GM18861 (cell line): ENCODE measurements at regions not wholly inside any gene's neighbourhood (a gene's known extent, or its start where the extent isn't known, plus 50 kb on each side); places are given as distances from the start of the nearest gene placed in this dataset.

Source experiments
- ATAC-seq: cut with Tn5 transposase; IDR thresholded peaks from one replicate; pipeline ENCODE4 v1.9.1; 2021; ENCODE audit not compliant: unreplicated experiment

GRCh38 chr16:49216593-49216992, 65.0 kb downstream of the CBLN1 start:
- ATAC-seq, result no peak

- ATAC-seq, result no peak
Measured at GRCh38 chr16:49213594-49213993, 68.0 kb downstream of the CBLN1 start.

DNA sequence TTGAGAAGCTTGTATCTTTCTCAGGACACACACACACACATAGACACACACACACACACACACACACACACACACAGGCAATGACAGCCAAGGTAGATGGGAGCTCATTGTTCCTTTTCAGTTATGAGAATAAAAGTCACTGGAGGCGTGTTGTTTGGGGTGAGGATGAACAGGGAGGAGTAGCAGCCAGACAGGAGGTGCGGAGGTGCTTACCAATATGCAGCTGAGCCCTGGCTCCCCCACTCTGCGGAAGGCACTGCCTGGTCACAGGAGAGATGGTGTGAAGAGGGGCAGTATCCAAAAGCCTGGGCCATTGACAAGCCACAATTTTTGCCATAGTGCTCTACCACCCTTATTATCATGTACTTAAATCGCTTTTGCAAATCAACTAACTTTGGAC, 77.4 kb downstream of the CBLN1 start:
- ATAC-seq, result no peak

DNA sequence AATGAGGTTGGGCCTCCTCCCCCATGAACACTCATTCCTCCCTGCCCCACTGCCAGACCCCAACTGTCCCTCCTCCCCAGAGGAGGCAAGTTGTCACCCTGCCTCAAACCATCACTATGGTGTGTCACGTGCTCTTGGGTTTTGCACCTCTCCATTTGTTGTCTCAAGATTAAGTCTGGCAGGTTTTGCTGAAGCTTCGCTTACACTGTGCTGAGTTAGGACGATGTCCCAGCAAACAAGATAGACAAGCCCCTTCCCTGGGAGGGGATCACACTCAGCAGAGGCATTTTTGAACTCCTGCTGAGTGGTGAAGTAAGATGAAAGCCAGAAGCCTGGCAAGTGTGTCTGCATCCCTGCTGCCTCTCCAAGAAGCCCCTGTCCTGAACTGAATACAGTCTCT, 78.3 kb downstream of the CBLN1 start:
- ATAC-seq, result no peak

DNA sequence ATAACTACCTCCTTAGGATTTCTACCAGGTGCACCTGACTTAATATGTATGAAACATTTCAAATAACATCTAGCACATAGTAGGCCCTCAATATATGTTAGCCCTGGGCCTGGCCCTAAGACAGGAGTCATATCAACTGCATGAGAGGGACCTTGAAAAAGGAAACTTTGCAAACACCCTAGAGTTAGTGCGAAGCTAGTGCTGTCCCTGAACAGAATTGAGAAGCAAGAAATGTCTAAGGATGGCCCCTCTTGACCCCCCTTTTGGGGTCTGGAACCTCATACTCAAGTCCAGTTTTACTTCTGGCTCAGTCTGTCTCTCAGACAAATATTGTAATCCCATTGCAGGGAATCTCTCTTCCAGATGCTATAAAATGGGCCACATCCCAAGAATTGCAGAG, 80.5 kb downstream of the CBLN1 start:
- no peak for ATAC-seq

GRCh38 chr16:49200223-49200820, 81.3 kb downstream of the CBLN1 start:
- ATAC-seq, result no peak

- ATAC-seq, result no peak
Measured at GRCh38 chr16:49195237-49195548, 86.4 kb downstream of the CBLN1 start.

DNA sequence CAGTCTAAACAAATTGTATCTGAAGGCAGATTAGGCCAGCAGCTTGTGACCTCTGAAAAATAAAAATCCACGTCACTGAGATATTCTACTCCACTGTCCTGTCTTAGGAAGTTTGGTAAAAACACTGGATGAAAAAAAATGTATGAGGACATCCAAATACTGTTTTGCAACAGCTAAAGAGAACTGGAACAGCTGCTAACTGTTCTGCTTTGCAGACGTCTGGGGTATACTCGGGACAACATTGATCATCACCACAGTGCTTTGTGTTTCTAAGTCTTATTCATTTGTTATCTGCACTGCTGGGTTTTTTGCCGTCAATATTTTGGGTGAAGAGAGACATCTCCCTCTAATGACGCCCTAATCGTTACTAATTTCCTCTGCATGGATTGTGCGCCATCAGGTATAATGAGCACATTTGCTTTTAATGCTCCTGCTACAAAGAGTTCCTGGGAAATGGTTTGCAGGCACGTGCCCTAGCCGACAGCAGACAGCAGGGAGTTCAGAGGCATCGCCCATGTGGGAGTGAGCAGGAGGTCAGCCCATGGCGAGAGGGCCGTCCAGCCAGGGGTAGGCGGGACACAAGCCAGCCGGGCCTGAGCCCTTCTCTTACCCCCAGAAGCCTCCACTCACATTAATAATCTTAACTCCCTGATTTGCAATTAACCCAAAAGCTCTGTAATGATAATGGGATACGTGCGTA, 87.0 kb downstream of the CBLN1 start:
- ATAC-seq, result no peak

GRCh38 chr16:49193596-49193995, 88.0 kb downstream of the CBLN1 start:
- no peak for ATAC-seq

GRCh38 chr16:49189286-49189685, 92.4 kb downstream of the CBLN1 start:
- ATAC-seq, result no peak

- no peak for ATAC-seq
Measured at GRCh38 chr16:49183911-49184310, 97.7 kb downstream of the CBLN1 start.

GRCh38 chr16:49181791-49182518, 99.7 kb downstream of the CBLN1 start:
- ATAC-seq, result no peak

GRCh38 chr16:49179714-49180330, 101.8 kb downstream of the CBLN1 start:
- ATAC-seq, result no peak

GRCh38 chr16:49168126-49168525, 113.5 kb downstream of the CBLN1 start:
- no peak for ATAC-seq

DNA sequence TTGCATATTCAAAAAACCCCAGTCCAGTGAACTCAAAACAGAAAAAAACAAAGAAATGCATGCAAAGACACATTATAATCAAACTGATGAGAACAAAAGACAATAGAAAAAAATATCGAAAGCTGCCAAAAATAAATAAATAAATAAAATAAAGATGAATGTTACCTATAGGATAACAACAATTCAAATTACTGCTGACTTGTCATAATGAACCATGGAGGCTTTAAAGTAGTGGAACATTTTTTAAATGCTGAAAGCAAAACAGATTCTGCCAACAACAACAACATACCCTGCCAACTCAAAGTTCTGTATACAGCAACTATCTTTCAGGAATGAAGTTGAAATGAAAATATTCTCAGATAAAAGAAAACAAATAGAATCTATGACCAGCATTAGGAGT, 116.6 kb downstream of the CBLN1 start:
- ATAC-seq, result no peak

DNA sequence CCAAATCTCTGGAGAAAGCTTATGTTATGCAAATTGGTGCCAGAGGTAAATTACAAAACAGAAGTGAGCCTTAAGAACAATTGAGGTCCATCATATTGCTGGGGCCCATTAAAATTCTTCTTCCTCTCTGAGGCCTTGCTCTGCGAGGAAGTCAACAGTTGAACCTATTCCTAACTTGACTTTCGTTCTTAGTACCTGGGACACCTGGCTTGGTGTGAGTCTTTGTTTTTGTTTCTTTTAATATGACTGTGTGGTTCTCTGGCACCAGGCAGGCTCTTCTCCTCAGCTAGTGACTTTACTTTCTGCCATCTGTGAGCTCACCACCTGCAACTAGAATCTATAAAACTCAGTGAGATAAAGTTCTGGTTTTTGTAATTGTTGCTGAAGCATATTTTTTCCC, 120.4 kb downstream of the CBLN1 start:
- no peak for ATAC-seq

- no peak for ATAC-seq
Measured at GRCh38 chr16:49158029-49158642, 123.5 kb downstream of the CBLN1 start.

DNA sequence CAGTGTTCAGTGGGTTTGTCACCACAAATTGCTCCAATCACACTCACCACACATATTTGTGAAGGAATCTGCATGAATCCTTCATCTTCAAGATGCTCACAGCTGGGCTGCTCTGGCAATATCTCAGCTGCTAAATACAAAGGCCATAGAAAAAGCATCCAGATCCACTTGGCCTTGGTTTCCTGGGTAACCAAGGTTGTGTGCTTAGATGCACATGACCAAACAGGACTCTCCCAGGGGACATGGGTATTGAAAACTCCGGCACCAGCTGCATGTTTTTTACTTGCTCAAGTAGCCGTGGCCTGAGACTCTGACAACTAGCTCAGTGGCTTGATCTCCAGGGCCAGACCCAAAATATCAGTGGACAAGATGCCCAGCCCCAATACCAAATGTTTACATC, 131.3 kb downstream of the CBLN1 start:
- no peak for ATAC-seq

DNA sequence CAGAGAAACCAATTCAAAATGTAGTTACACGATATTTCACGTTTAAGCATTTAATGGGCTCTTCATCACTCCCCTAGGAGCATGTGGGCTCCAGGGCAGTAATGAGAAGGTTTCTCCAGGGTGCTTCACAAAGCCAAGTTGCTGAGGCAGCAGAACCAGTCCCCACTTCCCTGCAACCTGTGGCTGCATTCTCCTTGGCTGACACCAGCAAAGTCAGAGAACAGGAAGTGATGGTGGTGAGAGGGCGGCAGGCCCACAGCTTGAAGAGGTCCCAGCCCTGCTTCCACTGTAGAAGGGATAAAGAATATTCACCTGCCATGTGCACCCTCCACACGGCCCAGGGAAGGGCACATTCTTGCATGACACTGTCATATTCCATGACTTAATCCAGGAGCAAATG, 133.2 kb downstream of the CBLN1 start:
- ATAC-seq, result no peak

- ATAC-seq, result no peak
Measured at GRCh38 chr16:49140618-49141017, 141.0 kb downstream of the CBLN1 start.

GRCh38 chr16:49130397-49130796, 151.2 kb downstream of the CBLN1 start:
- no peak for ATAC-seq

DNA sequence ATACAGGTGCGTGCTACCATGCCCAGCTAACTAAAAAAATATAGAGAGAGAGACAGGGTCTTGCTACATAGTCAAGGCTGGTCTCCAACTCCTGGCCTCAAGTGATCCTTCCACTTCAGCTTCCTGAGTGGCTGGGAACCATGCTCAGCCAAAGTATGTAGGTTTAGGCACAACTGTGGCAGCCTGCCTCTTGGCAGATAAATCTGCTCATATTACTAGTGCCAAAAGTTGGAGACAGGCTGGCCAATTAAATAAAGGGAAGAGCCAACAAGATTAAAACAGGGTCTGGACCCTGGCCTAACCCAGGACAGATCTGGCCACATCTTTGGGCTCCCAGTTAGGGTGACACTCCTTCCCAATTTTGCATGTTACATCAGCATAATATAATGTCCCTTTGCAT, 151.7 kb downstream of the CBLN1 start:
- ATAC-seq, result no peak
